Endodermal cell (in vitro differentiated cells): ENCODE measurements at regions not wholly inside any gene's neighbourhood (a gene's known extent, or its start where the extent isn't known, plus 50 kb on each side); places are given as distances from the start of the nearest gene placed in this dataset.

Experiments used
- DNase-seq: peaks from one replicate; pipeline ENCODE4 v3.0.0-alpha.2; 2017
- H3K27ac ChIP-seq: 2 replicates; pipeline ENCODE4 v1.5.1; 2013; ENCODE audit warnings: mild to moderate bottlenecking, low read depth, low read length, moderate library complexity
- H3K27me3 ChIP-seq: 2 replicates; pipeline ENCODE4 v1.6.1; 2013; ENCODE audit warnings: mild to moderate bottlenecking, low read length, moderate library complexity; ENCODE audit not compliant: insufficient read depth, control insufficient read depth, poor library complexity, severe bottlenecking
- H3K36me3 ChIP-seq: 2 replicates; pipeline ENCODE4 v1.7.0; 2013; ENCODE audit warnings: mild to moderate bottlenecking, low read length, moderate library complexity; ENCODE audit not compliant: control insufficient read depth, insufficient read depth
- H3K4me1 ChIP-seq: one replicate; pipeline ENCODE4 v1.7.0; 2013; ENCODE audit warnings: low read length; ENCODE audit not compliant: control insufficient read depth, insufficient read depth
- H3K4me3 ChIP-seq: 2 replicates; pipeline ENCODE4 v1.5.1; 2013; ENCODE audit warnings: mild to moderate bottlenecking, low read length, moderate library complexity
- H3K9ac ChIP-seq: 2 replicates; pipeline ENCODE4 v1.6.1; 2013; ENCODE audit warnings: mild to moderate bottlenecking, low read length, moderate library complexity; ENCODE audit not compliant: poor library complexity, severe bottlenecking; ENCODE audit errors: extremely low read depth
- H3K9me3 ChIP-seq: 2 replicates; pipeline ENCODE4 v1.6.1; 2013; ENCODE audit warnings: mild to moderate bottlenecking, low read length, moderate library complexity; ENCODE audit not compliant: control insufficient read depth
- H3K27ac Mint-ChIP-seq: 2 replicates; pipeline ENCODE4 v1.8.0; 2020; ENCODE audit warnings: mixed read lengths
- H3K27me3 Mint-ChIP-seq: 2 replicates; pipeline ENCODE4 v1.8.0; 2021; ENCODE audit warnings: mild to moderate bottlenecking, mixed read lengths; ENCODE audit not compliant: insufficient read depth
- H3K36me3 Mint-ChIP-seq: 2 replicates; pipeline ENCODE4 v1.8.0; 2020; ENCODE audit warnings: low read depth, mixed read lengths
- H3K4me1 Mint-ChIP-seq: 2 replicates; pipeline ENCODE4 v1.8.0; 2020; ENCODE audit warnings: mixed read lengths
- H3K4me3 Mint-ChIP-seq: 2 replicates; pipeline ENCODE4 v1.8.0; 2020; ENCODE audit warnings: mild to moderate bottlenecking, moderate library complexity, mixed read lengths
- H3K9me3 Mint-ChIP-seq: 2 replicates; pipeline ENCODE4 v1.8.0; 2020; ENCODE audit warnings: mild to moderate bottlenecking, mixed read lengths
- whole genome bisulfite sequencing, 2 experiments: methylation state at CpG; one replicate each; pipeline versions ENCODE4 v1.1.5 to v1.1.7; 2013; ENCODE audit warnings: missing lambda C conversion rate in 2 of 2, mixed read lengths in 1 of 2; ENCODE audit not compliant: insufficient coverage in 1 of 2, insufficient read length in 1 of 2; 5-methylcytosine and 5-hydroxymethylcytosine counted together
- TF ChIP-seq, protein P1 (sequence below): fragments of 200-600 bp; sonication (generic); conservative IDR thresholded peaks from 2 replicates; pipeline ENCODE4 v1.5.0; 2021; ENCODE audit warnings: antibody characterized with exemption, mild to moderate bottlenecking

DNA sequence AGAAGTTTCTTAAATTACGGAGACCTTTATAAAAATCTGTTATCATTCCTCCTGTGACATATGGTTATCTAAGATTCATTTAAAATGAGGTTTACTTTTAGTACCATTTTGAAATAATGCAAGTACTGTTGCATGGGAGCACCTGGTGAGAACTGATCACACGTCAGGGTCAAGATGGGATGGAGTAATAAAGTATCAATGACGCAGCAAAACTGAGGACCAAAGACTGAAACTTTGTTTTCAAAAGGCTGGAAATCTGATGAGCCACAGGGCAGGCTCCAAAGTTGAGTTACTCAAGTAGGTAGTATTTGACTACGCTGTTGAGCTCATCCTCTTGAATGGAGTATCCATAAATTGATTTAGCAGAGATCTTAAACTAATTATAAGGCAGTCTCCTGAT, 411.9 kb upstream of the ZNF804A start:
- Mint-ChIP-seq H3K27ac (no peak overlapping the region), H3K36me3 (peaks cover 5% of the 10 kb centered on the region), H3K9me3 (peaks cover 12% of the 10 kb centered on the region), H3K4me1 (no peaks in the 10 kb centered on the region), H3K27me3 (no peaks in the 10 kb centered on the region), H3K4me3 (no peak overlapping the region)
- Histone ChIP-seq H3K9me3 (peaks cover 4% of the 10 kb centered on the region), H3K27me3 (no peaks in the 10 kb centered on the region), H3K27ac (no peak overlapping the region), H3K4me3 (no peak overlapping the region), H3K4me1 (no peaks in the 10 kb centered on the region), H3K9ac (no peak overlapping the region), H3K36me3 (no peaks in the 10 kb centered on the region)
- TF ChIP-seq, protein P1, sequence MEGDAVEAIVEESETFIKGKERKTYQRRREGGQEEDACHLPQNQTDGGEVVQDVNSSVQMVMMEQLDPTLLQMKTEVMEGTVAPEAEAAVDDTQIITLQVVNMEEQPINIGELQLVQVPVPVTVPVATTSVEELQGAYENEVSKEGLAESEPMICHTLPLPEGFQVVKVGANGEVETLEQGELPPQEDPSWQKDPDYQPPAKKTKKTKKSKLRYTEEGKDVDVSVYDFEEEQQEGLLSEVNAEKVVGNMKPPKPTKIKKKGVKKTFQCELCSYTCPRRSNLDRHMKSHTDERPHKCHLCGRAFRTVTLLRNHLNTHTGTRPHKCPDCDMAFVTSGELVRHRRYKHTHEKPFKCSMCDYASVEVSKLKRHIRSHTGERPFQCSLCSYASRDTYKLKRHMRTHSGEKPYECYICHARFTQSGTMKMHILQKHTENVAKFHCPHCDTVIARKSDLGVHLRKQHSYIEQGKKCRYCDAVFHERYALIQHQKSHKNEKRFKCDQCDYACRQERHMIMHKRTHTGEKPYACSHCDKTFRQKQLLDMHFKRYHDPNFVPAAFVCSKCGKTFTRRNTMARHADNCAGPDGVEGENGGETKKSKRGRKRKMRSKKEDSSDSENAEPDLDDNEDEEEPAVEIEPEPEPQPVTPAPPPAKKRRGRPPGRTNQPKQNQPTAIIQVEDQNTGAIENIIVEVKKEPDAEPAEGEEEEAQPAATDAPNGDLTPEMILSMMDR, result no peak
- DNase-seq, result no peak
- WGBS, 2 experiments, result 93% methylated on average over 3 of the region's 4 CpGs; no CpG with 5 or more reads in 1 of the 2 experiments

- no peak for DNase-seq
- WGBS, 2 experiments, result 95 to 98% methylated on average over 8 to 9 of the region's 9 CpGs
- no peaks in the 10 kb centered on the region for H3K27me3 Mint-ChIP-seq
- H3K27me3 ChIP-seq, result no peaks in the 10 kb centered on the region
- H3K36me3 Mint-ChIP-seq, result peaks cover 2% of the 10 kb centered on the region
- no peak overlapping the region for H3K27ac ChIP-seq
- H3K9me3 Mint-ChIP-seq, result peaks cover 7% of the 10 kb centered on the region
- no peak overlapping the region for H3K9ac ChIP-seq
- H3K4me1 Mint-ChIP-seq, result no peaks in the 10 kb centered on the region
- H3K36me3 ChIP-seq, result no peaks in the 10 kb centered on the region
- H3K27ac Mint-ChIP-seq, result no peak overlapping the region
- no peaks in the 10 kb centered on the region for H3K9me3 ChIP-seq
- H3K4me3 ChIP-seq, result no peak overlapping the region
- no peak overlapping the region for H3K4me3 Mint-ChIP-seq
- H3K4me1 ChIP-seq, result no peaks in the 10 kb centered on the region
- TF ChIP-seq, protein P1, result no peak
These were observed 410.8 kb upstream of the ZNF804A start for GRCh38 chr2:184187421-184187971.

GRCh38 chr2:184190725-184191124, 407.6 kb upstream of the ZNF804A start:
- H3K36me3 ChIP-seq, result no peaks in the 10 kb centered on the region
- no peaks in the 10 kb centered on the region for H3K27me3 ChIP-seq
- no peak for DNase-seq
- TF ChIP-seq, protein P1, result no peak
- no peaks in the 10 kb centered on the region for H3K4me1 ChIP-seq
- H3K27ac ChIP-seq, result no peak overlapping the region
- no peaks in the 10 kb centered on the region for H3K4me1 Mint-ChIP-seq
- no peaks in the 10 kb centered on the region for H3K27me3 Mint-ChIP-seq
- H3K4me3 ChIP-seq, result no peak overlapping the region
- no peak overlapping the region for H3K9ac ChIP-seq
- no peaks in the 10 kb centered on the region for H3K9me3 ChIP-seq
- H3K36me3 Mint-ChIP-seq, result no peaks in the 10 kb centered on the region
- peaks cover 2% of the 10 kb centered on the region for H3K9me3 Mint-ChIP-seq
- WGBS, 2 experiments, result 96% methylated on average over 3 of the region's 3 CpGs; no CpG with 5 or more reads in 1 of the 2 experiments
- H3K4me3 Mint-ChIP-seq, result no peak overlapping the region
- no peak overlapping the region for H3K27ac Mint-ChIP-seq
